IPS-20b (cell line): ENCODE measurements at regions not wholly inside any gene's neighbourhood (a gene's known extent, or its start where the extent isn't known, plus 50 kb on each side); places are given as distances from the start of the nearest gene placed in this dataset.
"Not testable (repeated sequence)": the region's sequence is repeated elsewhere in the genome, so short reads cannot be mapped to it uniquely, and the experiment has no call there.

Experiments
- H3K27ac ChIP-seq: one replicate; pipeline ENCODE4 v1.5.1; 2013; ENCODE audit warnings: low read length
- H3K27me3 ChIP-seq: 2 replicates; pipeline ENCODE4 v1.6.1; 2013; ENCODE audit warnings: mild to moderate bottlenecking, low read length, inconsistent platforms; ENCODE audit not compliant: insufficient read depth
- H3K36me3 ChIP-seq: 2 replicates; pipeline ENCODE4 v1.6.1; 2013; ENCODE audit warnings: low read depth, mild to moderate bottlenecking, inconsistent platforms, low read length, moderate library complexity; ENCODE audit not compliant: insufficient read depth
- H3K4me1 ChIP-seq: 2 replicates; pipeline ENCODE4 v1.6.1; 2013; ENCODE audit warnings: mild to moderate bottlenecking, control low read depth, inconsistent platforms, low read length, moderate library complexity; ENCODE audit not compliant: insufficient read depth
- H3K4me3 ChIP-seq: 2 replicates; pipeline ENCODE4 v1.5.1; 2013; ENCODE audit warnings: mild to moderate bottlenecking, low read length, inconsistent platforms
- H3K9ac ChIP-seq: 2 replicates; pipeline ENCODE4 v1.6.1; 2013; ENCODE audit warnings: low read depth, mild to moderate bottlenecking, inconsistent platforms, low read length, moderate library complexity
- H3K9me3 ChIP-seq: 2 replicates; pipeline ENCODE4 v1.6.1; 2013; ENCODE audit warnings: mild to moderate bottlenecking, low read depth, low read length, inconsistent platforms; ENCODE audit not compliant: insufficient read depth

DNA sequence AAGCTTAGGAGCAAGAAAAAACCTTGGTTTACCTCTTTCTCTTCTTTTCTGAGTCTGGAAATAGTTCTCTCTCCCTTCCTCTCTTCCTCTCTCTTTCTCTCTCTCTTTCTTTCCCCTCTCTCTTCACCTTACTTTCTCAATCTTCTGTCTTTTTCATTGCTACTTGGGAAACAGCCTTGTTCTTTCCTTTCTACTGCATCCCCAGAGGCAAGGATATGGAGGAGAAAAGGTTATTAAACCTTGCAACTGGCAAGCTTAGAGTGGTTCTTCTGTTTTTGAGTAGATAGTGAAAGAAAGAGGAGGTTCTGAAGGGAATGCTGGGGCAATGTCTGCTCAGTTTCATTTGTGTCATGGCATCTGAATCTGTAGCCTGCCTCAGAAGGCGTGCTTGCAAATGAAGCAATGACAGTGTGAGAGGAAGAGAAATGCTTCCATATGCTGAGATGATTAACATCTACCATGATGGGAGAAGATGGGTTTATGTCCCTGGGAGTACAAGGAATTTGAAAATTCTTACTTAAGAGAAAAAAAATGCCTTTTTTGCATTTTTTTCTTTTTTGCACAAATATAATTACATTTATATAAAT, 190.6 kb downstream of the CEP135 start:
- Histone ChIP-seq H3K27me3 (no peaks in the 10 kb centered on the region), H3K9me3 (no peaks in the 10 kb centered on the region), H3K4me1 (peaks cover 4% of the 10 kb centered on the region; the same call in 1 of the 2 replicates), H3K36me3 (no peaks in the 10 kb centered on the region), H3K4me3 (no peak overlapping the region), H3K9ac (no peak overlapping the region), H3K27ac (no peak overlapping the region)

DNA sequence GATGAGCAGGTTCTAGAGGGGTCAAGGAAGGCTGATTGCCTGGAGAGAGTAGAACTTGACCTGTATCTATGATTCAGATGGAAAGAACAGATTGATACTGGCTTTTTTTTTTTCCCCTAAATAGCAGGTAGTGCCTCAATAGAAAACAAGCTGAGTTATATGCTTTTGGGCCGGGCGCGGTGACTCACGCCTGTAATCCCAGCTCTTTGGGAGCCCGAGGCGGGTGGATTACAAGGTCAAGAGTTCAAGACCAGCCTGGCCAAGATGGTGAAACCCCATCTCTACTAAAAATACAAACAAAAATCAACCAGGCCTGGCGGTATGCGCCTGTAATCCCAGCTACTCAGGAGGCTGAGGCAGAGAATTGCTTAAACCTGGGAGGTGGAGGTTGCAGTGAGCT, 186.1 kb downstream of the CEP135 start:
- H3K9ac ChIP-seq, H3K4me3 ChIP-seq, H3K27ac ChIP-seq, H3K36me3 ChIP-seq, H3K27me3 ChIP-seq, H3K9me3 ChIP-seq, H3K4me1 ChIP-seq: not testable (repeated sequence)

DNA sequence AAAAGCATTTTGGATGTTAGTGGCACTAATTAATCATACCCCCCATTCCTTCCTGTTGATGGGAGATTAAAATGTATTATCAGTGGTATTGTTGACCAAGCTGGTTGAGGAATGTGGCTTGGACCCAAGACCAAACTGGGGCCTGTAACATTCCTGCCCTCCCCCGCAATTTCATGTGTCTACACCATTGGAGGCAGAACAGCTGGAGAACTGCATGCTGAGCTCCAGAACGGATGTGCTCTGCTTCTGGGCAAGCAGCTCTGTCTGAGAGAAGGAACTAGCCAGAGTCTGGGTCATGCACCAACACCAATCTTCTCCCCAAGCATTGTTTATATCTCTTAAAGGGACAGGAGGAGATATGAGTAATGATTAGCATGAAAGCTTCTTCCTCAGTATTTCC, 185.5 kb downstream of the CEP135 start:
- Histone ChIP-seq H3K36me3 (no peaks in the 10 kb centered on the region), H3K9ac (no peak overlapping the region), H3K9me3 (no peaks in the 10 kb centered on the region), H3K4me3 (no peak overlapping the region), H3K27ac (no peak overlapping the region), H3K27me3 (no peaks in the 10 kb centered on the region), H3K4me1 (peaks cover 2% of the 10 kb centered on the region; the same call in 1 of the 2 replicates)

DNA sequence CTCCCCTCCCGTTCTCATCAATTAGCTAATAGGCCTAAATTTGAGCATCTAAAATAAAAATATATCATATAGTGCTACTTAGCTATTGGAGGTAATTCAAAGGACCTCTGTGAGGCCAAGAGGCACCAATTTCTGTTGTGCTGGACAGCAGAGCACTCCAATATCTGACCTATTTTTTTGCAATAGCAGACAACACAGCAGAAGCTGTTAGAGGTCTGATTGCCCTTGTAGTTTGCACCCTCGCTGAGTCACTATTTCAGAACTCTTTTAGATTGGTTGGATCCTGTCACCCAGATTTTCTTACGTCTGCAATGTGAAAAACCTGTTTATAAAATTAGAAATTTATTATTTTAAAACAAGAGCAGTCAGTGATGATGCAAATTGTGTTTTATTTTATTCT, 184.1 kb downstream of the CEP135 start:
- peaks cover 4% of the 10 kb centered on the region; the same call in 1 of the 2 replicates for H3K4me1 ChIP-seq
- H3K4me3 ChIP-seq = no peak overlapping the region
- H3K27ac ChIP-seq = no peak overlapping the region

GRCh38 chr4:56132188-56132587, 183.4 kb downstream of the CEP135 start:
- not testable (repeated sequence) for H3K9ac ChIP-seq, H3K27me3 ChIP-seq, H3K4me3 ChIP-seq, H3K36me3 ChIP-seq, H3K9me3 ChIP-seq, H3K27ac ChIP-seq
- peaks cover 10% of the 10 kb centered on the region; the same call in 1 of the 2 replicates for H3K4me1 ChIP-seq

More for the DNA sequence above, 184.1 kb downstream of the CEP135 start:
- H3K27me3 ChIP-seq = no peaks in the 10 kb centered on the region
- no peaks in the 10 kb centered on the region for H3K9me3 ChIP-seq
- no peak overlapping the region for H3K9ac ChIP-seq
- H3K36me3 ChIP-seq = no peaks in the 10 kb centered on the region

GRCh38 chr4:56130606-56131155, 181.9 kb downstream of the CEP135 start:
- Histone ChIP-seq H3K27me3 (no peaks in the 10 kb centered on the region), H3K4me3 (no peak overlapping the region), H3K4me1 (peaks cover 10% of the 10 kb centered on the region; the same call in 1 of the 2 replicates), H3K9me3 (no peaks in the 10 kb centered on the region; the same call in 1 of the 2 replicates), H3K9ac (no peak overlapping the region), H3K27ac (no peak overlapping the region), H3K36me3 (no peaks in the 10 kb centered on the region)

DNA sequence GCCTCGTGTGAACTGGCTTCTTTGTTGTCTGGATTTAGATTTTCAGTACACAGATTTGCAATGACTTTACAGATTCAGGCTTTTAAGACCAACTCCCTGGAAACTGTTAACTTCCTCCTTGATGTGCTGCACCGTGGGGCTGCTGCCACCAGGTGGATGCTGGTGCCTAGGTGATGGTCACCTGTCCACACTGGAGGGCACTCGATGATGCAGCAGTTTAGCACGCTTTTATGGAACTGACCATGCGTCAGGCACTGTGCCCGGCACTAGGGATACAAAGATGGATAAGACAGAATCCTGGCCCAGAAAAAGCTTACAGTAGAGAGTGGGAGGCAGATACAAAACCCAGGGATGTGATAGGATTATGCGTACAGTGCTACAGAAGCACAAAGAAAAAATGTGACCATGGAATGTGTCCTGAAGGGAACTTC, 180.7 kb downstream of the CEP135 start:
- Histone ChIP-seq H3K4me1 (peaks cover 10% of the 10 kb centered on the region; the same call in 1 of the 2 replicates), H3K4me3 (no peak overlapping the region), H3K27me3 (no peaks in the 10 kb centered on the region), H3K27ac (no peak overlapping the region), H3K9ac (no peak overlapping the region), H3K9me3 (no peaks in the 10 kb centered on the region; the same call in 1 of the 2 replicates), H3K36me3 (no peaks in the 10 kb centered on the region)

DNA sequence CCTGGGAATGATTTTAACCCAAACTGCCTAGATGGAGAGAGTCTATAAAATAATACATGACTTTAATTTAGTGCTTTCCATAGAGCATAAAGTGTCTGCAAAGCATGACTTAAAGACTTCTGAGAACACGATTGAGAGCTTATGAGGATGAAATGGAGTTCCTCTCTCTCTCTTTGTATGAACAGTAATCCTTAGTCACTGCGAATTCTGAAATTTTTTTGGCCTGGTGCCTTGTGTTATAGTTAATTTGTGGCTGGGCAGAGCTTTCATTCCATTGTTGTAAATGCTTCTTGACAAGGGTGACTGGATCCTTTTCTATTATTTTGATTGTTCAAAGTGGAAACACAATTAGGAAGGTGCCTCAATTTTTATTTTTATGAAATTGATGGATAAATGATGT, 179.5 kb downstream of the CEP135 start:
- peaks cover 10% of the 10 kb centered on the region; the same call in 1 of the 2 replicates for H3K4me1 ChIP-seq
- no peak overlapping the region for H3K4me3 ChIP-seq
- H3K27me3 ChIP-seq = no peaks in the 10 kb centered on the region
- no peak overlapping the region for H3K27ac ChIP-seq
- H3K9me3 ChIP-seq = no peaks in the 10 kb centered on the region; the same call in 1 of the 2 replicates
- H3K36me3 ChIP-seq = no peaks in the 10 kb centered on the region
- no peak overlapping the region for H3K9ac ChIP-seq

DNA sequence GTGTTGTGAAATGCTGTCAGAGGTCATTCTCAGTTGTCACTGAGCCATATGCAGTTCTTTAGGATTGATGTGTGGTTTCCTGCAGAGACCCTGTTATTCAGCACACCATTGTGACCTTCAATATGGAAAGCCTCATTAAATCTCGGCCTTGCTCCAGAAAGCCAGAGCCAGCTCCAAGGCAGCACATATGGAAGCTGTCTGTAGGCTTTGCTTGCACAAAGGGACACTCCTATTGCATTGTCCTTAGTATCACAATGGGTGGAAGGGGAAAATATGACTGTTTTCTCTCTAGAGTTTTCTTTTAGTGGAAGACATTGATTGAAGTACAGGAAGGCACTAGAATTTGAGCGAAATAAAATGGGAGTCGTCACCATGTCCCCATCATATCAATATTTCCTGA, 179.0 kb downstream of the CEP135 start:
- H3K27ac ChIP-seq = no peak overlapping the region
- no peak overlapping the region for H3K4me3 ChIP-seq
- no peaks in the 10 kb centered on the region; the same call in 1 of the 2 replicates for H3K9me3 ChIP-seq
- H3K36me3 ChIP-seq = no peaks in the 10 kb centered on the region
- H3K27me3 ChIP-seq = no peaks in the 10 kb centered on the region
- H3K4me1 ChIP-seq = peaks cover 10% of the 10 kb centered on the region; the same call in 1 of the 2 replicates
- H3K9ac ChIP-seq = no peak overlapping the region

- Histone ChIP-seq H3K9me3 (no peaks in the 10 kb centered on the region; the same call in 1 of the 2 replicates), H3K4me3 (no peak overlapping the region), H3K27me3 (no peaks in the 10 kb centered on the region), H3K36me3 (no peaks in the 10 kb centered on the region), H3K27ac (no peak overlapping the region), H3K4me1 (peaks cover 10% of the 10 kb centered on the region; the same call in 1 of the 2 replicates), H3K9ac (no peak overlapping the region)
Measured at GRCh38 chr4:56123547-56123946, 174.8 kb downstream of the CEP135 start.

- Histone ChIP-seq H3K27ac (no peak overlapping the region), H3K4me1 (peaks cover 8% of the 10 kb centered on the region; the same call in 1 of the 2 replicates), H3K4me3 (no peak overlapping the region), H3K27me3 (no peaks in the 10 kb centered on the region), H3K9ac (no peak overlapping the region), H3K36me3 (no peaks in the 10 kb centered on the region), H3K9me3 (no peaks in the 10 kb centered on the region; the same call in 1 of the 2 replicates)
Measured at GRCh38 chr4:56123051-56123450, 174.3 kb downstream of the CEP135 start.

GRCh38 chr4:56118845-56119244, 170.1 kb downstream of the CEP135 start:
- Histone ChIP-seq H3K27me3 (no peaks in the 10 kb centered on the region), H3K4me1 (no peaks in the 10 kb centered on the region), H3K9me3 (no peaks in the 10 kb centered on the region), H3K36me3 (no peaks in the 10 kb centered on the region), H3K4me3 (no peak overlapping the region), H3K27ac (no peak overlapping the region), H3K9ac (no peak overlapping the region)
